GM18505 (cell line): ENCODE measurements at regions not wholly inside any gene's neighbourhood (a gene's known extent, or its start where the extent isn't known, plus 50 kb on each side); places are given as distances from the start of the nearest gene placed in this dataset.

Experiments used
- ATAC-seq: cut with Tn5 transposase; IDR thresholded peaks from one replicate; pipeline ENCODE4 v1.9.1; 2021; ENCODE audit not compliant: unreplicated experiment
- POLR2A ChIP-seq: IDR thresholded peaks from 4 replicates; pipeline ENCODE4 v1.6.1; 2011; ENCODE audit warnings: borderline replicate concordance; ENCODE audit not compliant: insufficient read depth, insufficient read length; ENCODE audit errors: extremely low read depth

DNA sequence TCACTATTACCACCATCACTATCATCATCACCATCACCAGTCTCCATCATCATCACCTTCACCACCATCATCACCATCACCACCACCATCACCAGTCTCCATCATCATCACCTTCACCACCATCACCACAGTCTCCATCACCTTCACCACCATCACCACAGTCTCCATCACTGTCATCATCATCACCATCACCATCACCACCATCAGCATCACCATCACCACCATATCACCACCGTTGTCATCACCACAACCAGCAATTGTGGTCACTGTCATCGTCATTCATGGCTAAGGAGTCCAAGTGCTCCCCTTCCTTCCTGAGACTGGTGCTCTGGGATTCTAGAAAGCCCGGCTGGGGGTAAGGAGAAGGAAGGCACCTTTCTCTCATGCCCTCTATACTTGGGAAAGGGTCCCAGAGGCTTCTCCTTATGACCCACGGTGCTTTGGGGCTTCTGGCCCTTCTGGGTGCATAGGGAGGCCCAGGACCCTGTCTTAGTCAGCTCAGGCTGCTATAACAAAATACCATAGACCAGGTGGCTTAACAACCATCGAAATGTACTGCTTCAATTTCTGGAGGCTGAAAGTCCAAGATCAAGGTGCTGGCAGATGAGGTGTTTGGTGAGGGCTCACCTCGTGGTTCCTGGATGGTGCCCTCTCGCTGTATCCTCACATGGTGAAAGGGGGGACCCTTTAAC is 93.4 kb upstream of the GSE1 start:
- no peak for TF ChIP-seq POLR2A
- ATAC-seq: no peak

DNA sequence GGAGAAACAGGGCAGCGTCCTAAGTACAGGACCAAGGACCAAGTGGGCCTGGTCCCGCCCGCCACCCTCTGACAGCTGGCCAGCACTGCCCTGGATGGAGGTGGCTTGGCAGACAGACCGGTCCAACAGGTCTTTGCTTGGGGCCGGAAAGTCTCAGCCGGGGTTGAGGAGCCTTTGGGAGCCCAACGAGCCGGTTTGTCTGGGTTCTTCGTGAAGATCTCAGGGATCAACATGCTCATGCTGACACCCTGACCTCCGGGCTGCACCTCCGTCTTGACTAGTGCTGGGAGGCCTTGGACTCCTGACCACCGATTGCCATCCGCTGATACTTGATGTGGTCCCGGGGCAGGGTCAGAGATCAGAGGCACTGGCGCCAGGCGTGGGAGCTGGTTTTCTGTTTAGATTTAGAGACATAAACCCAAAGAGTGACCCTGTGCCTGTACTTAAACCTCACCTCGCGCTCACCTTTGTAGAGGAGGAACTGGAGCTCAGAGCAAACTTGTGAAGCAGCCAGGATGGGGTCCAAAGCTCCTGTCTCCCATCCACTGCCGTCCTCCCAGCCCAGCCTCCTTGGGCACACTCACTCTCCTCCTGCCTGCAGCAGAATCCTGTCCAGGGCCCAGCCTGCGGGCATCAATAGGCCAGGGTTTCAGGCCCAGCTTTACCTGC is 92.1 kb upstream of the GSE1 start:
- no peak for ATAC-seq
- TF ChIP-seq POLR2A: no peak

DNA sequence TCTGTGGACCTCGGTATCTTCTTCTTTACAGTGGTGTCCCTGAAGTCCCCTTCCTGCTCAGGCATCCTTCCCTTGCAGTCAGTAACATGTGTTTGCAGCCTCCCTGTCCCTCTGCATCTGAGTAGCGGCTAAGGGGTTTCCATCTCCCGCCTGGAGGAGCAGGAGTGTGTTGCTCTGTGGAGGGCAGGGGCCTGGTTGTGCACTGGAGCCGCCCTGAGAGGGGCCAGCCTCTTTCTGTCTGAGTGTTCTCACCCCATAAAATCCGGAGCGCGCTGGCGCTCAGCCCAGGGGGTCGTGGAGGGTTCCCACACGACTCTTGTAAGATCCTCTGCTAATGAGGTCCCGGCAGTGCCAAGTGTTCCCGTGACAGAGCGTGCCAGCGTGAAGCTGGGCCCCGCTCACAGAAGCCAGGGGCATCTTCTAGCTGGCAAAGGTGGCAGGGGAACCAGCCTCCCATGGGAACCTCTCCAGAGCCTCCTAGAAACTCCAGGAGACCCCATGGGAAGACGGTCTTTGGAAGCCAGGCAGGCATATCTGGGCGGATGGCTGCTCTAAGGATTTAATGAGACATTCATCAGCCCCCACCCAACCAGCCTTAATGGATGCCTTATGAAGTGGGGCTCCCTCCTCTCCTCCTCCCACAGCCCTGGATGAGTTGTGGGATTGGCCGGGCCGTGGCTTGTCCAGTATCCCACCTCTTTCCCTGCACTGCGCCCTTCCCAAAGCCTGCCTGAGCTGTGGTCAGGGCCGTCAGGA is 91.4 kb upstream of the GSE1 start:
- no peak for TF ChIP-seq POLR2A

DNA sequence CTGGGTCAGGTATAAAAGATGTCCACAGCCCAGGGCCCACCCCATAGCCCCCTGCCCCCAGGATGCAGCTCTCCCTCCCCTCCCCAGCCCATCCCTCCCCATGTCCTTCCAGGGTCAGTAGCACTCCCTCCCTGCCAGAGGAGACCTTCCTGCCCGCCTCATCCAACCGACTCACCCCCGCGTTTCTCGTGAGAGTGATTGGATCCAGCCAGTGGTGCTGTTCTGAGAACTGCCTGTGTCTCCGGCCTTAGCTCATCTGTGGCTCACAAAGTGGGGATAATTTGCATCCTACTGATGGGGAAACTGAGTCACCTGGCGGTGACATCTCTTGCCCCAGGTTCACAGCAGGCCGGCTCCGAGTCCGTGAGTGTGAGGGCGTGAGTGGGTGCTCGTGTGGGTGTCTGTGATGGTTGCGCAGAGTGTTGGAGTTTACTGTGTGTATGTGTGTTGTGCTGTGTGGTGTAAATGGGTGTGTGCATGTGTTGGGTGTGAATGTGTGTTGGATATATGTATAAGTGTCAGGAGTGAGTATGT is 90.7 kb upstream of the GSE1 start:
- ATAC-seq: no peak
- no peak for TF ChIP-seq POLR2A

More for the DNA sequence above, 91.4 kb upstream of the GSE1 start:
- ATAC-seq: no peak

DNA sequence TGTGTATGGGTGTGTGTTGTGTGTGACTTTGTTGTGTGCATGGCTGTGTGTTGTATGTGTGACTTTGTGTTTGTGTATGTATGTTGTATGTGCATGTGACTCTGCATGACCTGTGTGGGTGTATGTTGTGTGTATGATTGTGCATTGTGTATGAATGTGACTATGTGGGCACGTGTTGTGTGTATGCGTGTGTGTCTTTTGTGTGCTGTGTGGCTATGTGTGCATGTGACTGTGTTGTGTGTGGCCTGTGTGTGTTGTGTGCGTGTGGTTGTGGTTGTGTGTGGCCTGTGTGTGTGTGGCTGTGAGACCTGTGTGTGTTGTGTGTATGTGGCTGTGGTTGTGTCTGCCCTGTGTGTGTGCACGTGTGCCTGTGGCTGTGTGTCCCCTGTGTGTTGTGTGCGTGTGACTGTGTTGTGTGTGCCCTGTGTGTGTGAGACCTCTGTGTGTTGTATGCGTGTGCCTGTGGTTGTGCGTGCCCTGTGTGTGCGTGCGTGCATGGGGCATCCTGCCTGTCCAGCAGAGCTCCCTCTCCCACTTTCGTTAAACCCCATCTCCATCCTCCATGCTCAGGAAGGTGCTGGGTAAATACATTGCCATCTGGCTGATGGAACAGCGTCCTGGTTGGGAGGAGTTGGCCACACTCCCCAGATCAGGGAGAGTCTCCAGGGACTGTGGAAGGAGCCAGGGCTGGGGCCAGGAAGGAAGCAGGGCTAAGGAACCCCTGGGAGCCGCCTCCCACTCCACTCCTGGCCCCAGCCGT is 90.1 kb upstream of the GSE1 start:
- no peak for ATAC-seq
- no peak for TF ChIP-seq POLR2A

DNA sequence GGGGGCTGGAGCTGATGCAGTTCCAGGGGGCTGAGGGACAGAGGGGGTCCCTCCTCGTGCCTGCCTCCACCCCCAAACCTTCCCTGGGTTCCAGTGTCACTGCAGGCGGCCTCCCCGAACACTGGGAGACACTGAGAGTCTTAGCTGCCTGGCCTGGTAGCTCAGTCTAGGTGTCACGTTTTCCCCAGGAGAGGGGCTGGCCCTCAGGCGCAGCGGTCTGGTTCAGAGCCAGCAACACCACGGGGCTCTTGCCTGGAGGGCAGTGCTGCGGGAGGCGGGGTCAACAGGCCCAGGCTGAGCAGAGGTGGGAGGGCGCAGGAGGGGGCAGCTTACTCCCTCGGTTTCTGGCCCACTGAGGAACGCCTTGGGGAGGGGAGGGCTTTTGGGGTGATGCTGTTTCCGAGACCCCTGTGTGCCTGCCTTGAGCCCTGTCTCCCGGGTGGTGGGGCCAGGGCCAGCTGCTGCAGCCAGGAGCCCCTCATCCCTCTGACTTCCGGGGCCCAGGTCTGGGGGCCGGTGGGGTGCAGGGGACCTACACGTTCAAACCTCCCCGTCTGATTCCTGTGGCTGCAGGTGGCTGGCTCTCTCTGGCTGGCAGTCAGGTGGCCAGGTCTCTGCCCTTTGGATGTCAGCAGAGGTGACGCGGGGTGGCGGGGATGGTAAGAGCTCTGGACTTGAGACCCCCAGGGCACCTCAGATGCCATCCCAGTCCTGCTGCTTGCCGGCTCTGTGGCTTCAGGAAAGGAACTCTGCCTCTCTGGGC is 89.3 kb upstream of the GSE1 start:
- no peak for TF ChIP-seq POLR2A
- ATAC-seq: no peak

DNA sequence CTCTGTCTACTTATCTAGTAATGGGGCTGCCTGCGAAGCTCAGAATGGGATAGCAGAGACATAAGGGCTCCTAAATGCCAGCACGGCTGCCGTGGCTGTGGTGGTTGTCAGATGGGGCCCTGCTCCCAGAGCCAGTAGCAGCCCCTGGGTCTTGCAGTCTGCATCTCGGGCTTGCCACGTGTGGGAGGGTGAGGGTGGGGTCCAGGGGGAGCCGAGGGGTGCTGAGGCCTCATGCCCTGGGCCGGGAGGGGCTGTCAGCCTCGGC is 88.8 kb upstream of the GSE1 start:
- TF ChIP-seq POLR2A: no peak
- ATAC-seq: no peak

DNA sequence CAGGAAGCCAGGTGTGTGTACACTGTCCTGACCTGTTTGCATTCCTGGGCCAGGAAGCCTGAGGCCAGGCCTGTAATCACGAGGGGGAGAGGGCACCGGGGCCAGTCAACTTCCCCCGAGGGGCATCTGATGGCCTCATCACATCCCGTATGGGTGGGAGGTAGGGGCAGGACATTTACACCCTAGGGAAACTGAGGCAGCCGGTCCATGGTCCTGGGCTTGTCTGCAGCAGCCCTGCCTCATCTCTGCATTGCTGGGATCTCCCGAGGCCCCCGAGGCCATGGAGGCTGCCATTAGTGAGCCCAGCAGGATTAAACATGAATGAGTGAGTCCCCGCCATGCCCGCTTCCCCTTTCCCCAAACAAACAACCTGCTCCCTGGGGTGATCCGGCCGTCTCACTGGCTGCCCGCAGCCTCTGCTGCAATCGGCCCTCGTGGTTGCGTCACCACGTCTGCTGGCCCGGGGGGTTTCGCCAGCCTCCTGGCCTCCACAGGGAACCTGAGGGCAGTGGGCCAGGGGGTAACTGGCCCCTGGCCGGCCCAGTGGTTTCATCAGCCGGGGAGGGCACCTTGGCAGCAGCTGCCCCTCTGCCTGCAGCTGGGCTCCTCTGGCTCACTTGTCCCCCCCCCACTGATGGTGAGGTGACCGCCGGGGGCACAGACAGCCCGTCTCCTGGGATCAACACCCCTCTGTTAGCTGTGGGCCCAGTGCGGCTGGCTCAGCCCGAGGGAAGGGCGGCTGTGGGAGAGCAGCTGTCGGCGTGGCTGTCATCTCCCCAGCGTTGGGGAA is 88.3 kb upstream of the GSE1 start:
- no peak for TF ChIP-seq POLR2A
- ATAC-seq: no peak

DNA sequence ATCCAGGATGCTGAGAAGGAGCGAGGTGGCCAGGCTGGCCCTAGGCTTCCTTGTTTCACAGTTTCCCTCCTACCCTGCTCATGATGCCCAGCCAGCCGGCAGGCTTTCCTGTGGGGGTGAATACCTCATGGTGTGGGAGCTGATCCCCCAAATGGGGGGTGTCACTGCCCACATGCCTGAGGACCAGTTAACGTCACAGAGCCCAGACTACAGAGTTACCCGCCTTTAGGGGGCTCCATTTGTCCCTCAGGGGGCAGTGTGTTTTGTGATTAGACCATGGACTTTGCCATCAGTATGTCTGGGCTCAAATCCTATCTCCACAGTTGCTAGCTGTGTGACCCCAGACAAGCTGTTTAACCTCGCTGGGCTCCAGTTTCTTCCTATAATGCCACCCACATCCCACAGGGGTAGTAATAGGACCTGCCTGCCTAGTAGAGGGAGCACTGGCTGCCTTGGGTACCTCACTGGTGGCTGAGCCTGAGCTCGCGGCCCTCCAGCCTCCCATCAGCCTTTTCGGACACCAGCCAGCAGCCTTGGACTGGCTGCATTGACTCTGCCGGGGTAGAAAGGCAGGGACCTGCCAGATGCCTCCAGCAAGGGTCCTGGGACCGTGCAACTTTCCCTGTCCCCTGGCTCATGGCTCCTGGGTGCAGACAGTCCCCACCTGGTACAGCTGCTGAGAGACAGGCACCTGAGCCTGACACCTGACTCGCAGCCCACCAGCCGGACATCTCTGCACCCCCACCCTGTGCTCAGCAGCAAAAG is 87.5 kb upstream of the GSE1 start:
- no peak for ATAC-seq
- no peak for TF ChIP-seq POLR2A

DNA sequence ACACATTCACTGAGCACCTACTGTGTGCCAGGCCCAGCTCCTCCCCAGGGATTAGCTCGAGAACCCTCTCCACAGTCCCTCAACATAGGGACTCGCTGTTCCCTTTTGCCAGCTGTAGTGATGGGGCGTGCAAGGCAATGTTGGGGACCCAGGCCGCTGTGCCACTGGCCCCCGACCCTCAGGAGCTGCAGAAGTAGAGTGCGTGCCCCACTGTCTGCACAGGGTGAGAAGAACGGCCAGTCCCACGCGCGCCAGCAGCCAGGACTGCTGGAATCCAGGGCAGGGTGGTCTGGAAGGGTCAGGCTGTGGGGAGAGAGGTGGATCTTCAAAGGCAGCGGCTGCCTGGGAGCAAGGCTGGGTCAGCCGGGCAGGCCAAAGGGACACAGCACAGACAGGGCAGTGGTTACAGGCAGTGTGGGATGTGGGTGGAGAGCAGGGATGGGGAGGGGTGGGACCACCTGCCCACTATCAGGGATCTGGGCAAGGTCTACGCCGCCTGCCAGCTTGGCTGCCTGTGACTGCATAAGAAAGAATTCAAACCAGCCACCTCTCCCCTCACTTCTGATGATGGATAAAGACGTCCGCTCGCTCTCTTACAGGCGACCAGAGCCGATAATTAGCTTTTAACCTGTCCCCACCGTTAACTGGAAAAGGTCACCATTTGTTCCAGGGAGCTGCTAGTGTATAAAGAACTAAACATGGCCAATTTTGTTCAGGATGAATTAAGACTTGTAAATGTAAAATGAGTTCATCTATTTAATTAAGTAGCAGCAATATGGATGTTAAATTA is 86.7 kb upstream of the GSE1 start:
- no peak for TF ChIP-seq POLR2A
- ATAC-seq: no peak
